GM18511 (cell line): ENCODE measurements at regions not wholly inside any gene's neighbourhood (a gene's known extent, or its start where the extent isn't known, plus 50 kb on each side); places are given as distances from the start of the nearest gene placed in this dataset.
"Not testable (repeated sequence)": the region's sequence is repeated elsewhere in the genome, so short reads cannot be mapped to it uniquely, and the experiment has no call there.

Experiments
- ATAC-seq: cut with Tn5 transposase; IDR thresholded peaks from one replicate; pipeline ENCODE4 v1.9.1; 2021; ENCODE audit warnings: mild to moderate bottlenecking, moderate library complexity; ENCODE audit not compliant: unreplicated experiment

DNA sequence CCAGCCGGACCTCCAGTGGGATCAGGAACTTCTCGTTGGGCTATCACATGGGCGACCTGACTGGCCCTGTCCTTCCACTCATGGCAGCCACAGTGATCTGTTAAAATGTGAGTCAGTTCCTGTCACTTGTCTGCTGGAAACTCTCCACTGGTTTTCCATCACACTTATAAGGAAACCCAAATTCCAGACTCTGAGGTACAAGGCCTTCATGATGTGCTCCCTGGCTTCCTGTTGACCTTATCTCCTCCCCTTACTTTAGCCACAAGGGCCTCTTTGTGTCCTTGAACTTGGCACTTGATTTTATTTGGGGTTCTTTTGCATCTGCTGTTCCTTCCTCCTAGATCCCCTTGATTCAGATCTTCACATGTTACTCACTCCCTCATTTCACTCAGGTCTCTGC, 96.8 kb downstream of the TENT5C start:
- ATAC-seq = no peak

DNA sequence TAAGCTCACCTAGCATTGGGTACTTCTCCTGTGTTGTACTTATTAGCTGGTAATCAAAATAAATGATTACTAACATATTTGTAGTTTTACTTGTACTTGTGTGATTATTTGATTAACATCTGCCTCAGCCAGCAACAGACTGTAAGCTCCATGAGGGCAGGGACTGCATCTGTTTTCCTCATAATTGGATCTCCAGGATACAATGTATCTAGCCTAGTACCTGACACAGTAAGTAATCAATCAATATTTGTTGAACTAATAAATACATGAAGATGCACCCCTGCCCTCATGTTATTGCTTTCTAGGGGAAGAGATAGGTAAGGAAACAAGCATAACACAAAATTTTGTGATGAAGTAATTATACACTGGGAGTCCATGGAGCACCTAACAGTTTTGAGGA, 101.5 kb downstream of the TENT5C start:
- ATAC-seq = no peak

DNA sequence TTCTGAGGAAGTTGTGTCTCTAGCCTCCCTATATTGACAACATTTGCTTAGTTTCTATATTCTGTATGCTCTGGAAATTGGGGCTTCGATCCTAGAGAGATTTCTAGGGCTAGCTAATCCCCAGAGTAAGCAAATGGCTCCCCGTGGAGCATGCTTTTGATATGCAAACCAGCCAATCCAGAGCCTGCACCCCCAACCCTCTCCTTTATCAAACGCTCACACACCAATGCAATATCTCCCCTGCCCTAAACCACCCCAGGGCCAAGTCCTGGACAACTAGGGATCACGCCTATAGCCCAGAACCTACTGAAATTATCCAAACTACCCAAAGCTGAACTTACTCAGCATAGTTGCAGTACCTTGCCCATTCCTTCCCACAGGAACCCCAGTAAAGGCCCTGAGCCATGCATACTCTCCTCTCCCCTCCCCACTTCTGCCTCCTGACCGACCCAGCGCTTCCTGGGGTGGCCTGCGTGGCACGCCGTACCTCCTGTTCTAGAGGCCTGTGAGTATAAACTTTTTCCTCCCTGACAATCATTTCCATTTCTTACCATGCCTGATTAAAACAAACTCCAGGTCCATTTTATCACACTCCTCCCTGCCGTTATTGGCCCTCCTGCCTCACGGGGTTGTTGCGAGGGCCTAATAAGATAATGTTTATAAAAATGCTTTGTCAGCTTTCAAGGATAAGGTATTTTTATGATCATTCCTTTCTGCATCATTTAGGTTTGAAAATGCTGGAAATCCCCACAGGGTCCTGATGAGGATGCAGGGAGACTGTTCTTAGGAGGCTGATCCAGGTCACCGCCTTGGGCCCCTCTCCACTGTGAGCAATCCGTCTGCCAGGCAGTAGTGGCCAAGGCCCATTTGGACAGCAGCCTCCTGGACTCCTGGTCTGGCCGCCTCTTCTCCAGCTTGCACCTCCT, 102.7 kb downstream of the TENT5C start:
- ATAC-seq = no peak

DNA sequence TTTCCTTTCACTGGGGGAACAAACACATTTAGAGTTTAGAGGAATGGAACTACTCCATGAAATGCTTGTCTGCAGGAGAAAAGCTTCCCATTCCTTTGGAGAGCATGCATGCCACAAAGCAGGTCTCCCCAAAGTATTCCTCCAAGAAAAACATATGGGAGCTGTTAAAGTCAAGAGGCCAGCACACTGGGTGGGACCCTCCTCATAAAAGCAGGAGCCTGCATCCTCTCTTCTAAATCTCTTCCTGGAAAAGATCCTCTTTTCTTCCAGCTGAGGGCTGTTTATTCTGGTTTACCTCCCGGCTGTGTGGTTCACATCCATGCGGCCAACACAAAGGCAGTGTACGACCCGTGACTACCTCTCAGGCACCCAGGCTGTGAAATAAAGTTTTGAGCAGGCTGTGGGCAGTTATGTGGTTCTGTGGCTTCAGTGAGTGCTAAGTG, 103.4 kb downstream of the TENT5C start:
- ATAC-seq = no peak

DNA sequence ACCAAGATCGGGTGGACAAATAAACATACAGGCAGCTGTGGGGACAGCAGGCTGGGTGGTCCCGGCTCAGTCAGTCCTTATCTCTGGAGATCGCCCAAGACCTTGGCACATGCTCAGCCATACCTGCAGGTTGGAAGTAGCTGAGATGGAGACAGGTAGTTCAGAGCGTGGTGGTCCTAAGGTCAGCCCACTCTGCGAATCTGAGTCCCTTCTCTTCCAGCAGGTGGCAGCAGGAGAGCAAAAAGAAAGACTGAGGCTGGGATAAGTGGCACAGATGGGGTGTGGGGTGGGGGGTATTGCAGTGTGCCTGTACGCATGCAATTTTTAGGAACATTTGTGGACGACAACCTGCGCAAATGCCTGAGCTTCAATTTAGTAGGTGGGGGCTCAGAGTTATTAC, 104.9 kb downstream of the TENT5C start:
- no peak for ATAC-seq

DNA sequence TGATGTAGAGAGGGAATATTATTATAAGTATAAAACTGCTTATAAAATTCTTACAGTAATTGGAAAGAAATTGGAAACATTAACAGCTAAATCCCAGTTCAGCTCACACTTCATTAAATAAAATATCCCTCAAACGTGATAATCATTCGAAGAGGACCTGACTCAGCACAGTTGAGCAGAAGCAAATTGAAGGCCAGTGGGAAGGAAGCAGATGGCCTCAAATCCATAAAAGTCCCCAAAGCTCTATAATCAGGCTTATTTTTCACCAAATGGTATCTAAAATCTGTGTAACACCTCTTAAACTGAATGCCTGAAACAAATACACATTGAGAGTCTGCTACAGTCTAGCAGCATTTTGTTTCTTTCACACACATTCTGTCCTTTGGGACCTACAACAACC, 106.8 kb downstream of the TENT5C start:
- no peak for ATAC-seq

DNA sequence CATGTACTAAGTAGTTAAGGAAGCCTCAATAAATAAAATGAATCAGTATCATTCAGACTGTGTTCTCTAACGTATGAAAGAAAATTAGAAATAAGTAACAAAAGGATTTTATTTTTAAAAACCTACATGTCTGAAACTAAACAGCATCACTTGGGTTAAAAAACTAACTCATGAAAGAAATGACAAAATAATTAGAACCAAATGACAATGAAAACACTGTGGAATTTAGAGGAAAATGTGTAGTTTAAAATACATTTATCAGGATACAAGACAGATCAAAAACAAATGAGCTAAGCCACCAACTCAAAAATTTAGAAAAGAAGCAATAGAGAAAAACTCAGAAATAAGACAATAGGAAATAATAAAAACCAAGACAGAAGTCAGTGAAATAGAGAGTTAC, 108.7 kb downstream of the TENT5C start:
- no peak for ATAC-seq

DNA sequence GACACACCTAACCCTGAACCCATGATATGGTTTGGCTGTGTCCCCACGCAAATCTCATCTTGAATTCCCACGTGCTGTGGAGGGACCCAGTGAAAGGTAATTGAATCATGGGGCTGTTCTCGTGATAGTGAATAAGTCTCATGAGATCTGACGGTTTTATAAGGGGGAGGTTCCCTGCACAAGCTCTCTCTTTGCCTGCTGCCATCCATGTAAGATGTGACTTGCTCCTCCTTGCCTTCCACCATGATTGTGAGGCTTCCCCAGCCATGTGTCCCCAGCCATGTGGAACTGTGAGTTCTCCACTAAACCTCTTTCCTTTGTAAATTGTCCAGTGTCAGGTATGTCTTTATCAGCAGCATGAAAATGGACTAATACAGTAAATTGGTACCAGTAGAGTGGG, 110.2 kb downstream of the TENT5C start:
- not testable (repeated sequence) for ATAC-seq

DNA sequence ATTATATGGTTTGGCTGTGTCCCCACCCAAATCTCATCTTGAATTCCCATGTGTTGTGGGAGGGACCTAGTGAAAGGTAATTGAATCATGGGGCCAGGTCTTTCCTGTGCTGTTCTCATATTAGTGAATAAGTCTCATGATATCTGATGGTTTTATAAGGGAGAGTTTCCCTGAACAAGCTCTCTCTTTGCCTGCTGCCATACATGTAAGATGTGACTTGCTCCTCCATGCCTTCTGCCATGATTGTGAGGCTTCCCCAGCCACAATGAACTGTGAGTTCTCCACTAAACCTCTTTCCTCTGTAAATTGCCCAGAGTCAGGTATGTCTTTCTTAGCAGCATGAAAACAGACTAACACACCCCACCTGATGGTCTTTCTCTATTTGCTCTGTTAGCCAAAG, 112.1 kb downstream of the TENT5C start:
- ATAC-seq = not testable (repeated sequence)

DNA sequence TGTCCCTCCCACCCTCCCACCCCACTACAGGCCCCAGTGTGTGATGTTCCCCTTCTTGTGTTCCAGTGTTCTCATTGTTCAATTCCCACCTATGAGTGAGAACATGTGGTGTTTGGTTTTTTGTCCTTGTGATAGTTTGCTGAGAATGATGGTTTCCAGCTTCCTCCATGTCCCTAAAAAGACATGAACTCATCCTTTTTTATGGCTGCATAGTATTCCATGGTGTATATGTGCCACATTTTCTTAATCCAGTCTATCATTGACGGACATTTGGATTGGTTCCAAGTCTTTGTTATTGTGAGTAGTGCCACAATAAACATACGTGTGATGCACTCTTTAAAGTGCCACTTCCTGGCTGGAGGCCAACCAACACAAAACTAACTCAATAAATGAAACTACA, 112.7 kb downstream of the TENT5C start:
- not testable (repeated sequence) for ATAC-seq

DNA sequence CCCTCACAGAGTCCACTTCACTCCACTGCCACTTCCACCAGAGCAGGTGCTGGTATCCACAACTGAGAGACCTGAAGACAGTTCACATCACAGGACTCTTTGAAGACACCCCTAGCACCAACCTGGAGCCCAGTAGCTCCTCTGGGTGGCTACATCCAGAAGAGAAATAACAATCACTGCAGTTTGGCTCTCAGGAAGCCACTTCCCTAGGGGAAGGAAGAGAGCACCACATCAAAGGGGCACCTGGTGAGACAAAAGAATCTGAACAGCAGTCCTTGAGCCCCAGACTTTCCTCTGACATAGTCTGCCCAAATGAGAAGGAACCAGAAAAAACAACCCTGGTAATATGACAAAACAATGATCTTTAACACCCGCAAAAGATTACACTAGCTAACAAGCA, 113.2 kb downstream of the TENT5C start:
- no peak for ATAC-seq

DNA sequence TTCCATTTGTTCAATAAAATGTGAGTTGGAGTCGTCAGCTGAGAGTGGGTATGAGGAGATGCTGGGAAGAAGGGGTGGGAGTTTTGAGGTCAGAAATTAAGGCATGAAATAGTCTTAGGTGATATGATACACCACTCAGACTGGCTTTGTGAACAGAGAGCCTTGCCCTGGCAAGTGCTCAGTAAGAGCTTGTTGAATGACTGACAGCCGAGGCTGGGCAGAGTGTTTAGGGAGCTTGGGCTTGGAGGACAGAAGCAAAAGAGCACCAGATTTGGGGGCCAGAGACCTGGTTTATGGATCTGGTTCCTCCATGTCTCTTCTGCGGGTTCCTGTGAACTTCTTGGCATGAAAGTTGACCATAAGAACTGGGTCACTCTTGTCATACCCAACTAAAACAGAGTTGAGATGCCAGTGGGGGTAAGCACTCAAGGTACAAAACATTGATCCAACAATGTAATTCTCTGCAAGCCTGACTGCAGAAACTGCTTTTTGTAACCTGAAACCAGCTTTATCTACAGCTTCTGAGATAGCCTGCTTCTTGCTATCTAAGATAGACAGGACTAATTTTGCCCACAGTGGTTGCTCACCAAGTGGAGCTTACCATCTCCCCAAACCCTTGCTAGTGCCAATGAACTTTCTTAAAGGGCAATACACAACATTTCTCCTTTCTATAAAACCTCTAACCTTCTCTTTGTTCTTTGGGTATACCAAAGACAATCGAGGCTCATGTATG, 126.4 kb downstream of the TENT5C start:
- ATAC-seq = no peak

DNA sequence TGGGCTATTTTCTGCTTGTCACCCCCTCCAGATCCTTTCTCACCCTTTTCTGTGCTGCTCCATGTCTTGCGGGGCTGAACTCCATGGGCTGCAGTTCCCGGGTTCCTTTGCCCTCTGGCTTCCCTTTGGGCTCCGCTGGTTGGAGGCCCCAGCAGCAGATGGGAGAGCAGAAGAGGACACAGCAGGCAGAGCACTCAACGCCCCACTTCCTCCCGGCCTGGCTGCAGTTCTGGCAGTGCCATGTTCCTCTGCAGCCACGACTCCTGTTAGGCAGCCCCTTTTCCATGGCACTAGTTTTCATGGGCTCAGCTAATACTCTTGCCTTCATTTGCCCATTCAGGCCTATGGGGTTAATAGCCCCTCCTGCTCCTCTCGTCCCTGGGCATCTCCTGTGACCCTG, 127.1 kb downstream of the TENT5C start:
- no peak for ATAC-seq

DNA sequence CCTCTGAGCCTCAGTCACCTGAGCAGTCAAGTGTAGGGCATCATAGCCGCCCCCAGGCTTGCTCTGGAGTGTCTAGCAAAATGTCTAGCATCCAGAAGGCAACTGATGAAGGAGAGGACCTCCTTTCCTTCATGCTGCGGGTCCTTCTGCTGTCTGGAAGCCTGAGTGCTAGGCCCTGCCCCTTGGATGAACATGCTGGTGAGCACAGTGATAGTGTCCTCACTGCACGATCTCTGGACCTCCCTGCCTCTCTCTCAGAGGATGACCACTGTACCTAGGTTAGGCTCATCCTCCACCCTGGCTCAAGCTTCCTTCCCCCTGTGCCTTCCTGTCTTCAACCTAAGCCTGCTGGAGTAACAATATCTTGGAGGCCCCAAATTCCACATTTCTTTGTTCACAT, 128.6 kb downstream of the TENT5C start:
- no peak for ATAC-seq

DNA sequence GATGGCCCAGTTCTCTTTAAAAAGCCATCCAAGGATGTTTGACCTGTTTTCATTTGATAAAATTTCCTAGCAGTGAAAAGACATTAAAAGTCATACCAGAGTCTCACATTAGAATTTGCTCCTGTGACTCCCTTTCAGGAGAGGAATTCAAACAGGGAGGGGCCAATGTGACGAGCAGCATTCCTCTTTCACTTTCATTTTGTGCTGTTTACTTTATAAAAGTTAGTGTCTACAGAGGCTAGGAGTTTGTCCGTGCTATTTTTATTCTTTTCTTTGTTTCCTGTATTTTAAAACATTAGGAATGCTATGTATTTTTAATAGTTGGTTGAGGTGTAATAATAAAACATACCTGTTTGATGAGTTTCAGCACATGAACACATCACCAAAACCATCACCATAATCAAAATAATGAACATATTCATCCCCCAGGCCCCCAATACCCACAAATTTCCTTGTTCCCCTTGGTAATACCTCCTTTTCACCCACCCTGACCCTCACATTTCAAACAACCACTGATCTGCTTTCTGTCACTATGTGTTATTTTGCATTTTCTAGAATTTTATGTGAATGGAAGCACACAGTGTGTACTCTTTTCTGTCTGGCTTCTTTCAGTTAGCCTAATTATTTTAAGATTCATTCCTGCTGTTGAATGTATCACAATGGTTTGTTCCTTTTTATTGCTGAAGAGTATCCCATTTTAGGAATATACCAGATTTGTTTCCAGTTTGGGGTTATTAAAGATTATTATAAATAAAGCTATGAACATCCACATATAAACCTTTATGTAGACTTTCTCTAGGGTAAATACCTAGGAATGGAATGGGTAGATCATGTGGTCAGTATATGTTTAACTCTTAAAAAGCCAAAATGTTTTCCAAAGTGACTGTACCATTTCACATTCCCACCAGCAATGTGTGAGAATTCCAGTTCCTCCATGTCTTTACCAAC, 129.5 kb downstream of the TENT5C start:
- peak; percentile 69 for ATAC-seq

DNA sequence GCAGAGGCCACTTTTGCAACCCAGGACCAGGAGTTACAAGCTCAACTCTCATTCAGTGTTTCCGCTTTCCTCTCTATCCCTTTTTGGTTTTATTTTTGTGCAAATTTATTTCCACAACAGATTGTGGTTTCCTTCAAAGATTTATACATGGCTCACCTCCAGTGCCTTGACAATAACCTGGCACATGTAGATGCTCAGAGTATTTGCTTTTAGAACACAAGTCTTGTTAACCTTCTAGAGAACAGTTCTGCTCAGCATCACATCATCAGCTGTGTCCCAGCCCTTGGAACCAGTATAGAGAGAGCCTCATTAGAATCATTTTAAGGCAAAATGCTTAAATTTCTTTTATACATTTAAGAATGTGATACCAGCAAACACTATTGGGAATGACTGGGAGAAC, 133.7 kb downstream of the TENT5C start:
- ATAC-seq = no peak

DNA sequence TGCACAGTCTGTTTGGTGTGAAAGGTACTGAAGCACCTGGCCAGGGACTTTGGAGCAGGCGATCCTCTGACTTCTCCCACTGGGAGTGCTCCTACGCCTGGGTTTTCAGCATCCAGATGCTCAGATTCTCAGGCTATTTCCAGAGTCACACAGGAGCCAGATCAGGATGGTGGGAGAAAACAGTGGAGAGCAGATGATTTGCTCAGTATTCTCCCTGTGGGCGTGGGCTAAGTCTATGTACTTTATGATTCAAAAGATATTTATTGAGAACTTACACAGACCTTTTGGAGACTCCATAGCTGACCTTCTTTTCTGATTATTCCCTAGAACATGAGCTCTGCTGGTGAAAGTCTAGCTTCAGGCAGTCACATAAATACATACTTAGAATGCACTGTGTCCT, 134.6 kb downstream of the TENT5C start:
- no peak for ATAC-seq

DNA sequence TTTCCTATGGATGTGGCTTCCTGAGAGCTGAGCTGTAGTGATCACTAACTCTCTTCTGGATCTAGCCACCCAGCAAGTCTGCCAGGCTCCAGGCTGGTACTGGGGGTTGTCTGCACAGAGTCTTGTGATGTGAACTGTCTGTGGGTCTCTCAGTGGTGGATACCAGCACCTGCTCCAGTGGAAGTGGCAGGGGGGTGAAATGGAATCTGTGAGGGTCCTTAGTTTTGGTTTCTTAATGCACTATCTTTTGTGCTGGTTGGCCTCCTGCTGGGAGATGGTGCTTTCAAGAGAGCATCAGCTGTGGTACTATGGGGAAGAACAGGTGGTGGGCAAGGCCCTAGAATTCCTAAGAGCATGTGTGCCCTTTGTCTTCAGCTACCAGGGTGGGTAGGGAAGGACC, 140.7 kb downstream of the TENT5C start:
- ATAC-seq = not testable (repeated sequence)

DNA sequence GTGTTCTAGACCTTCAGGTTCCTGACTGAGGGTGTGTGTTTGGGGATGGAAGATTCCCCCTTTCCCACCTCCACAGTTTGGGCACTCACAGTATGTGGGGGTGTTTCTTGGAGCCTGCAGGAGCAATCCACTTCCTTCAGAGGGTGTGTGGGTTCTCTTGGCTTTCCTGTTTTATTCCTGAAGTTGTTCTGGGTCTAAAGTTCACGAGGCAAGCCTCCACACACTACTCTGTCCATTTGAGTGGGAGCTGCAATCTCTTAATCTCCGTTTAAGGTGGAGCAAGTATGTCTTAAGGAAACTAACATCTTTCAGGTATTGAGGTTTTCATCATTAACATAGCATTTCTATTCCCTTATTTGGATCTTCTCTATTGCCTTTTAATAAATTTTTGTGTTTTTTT, 141.8 kb downstream of the TENT5C start:
- ATAC-seq = no peak

DNA sequence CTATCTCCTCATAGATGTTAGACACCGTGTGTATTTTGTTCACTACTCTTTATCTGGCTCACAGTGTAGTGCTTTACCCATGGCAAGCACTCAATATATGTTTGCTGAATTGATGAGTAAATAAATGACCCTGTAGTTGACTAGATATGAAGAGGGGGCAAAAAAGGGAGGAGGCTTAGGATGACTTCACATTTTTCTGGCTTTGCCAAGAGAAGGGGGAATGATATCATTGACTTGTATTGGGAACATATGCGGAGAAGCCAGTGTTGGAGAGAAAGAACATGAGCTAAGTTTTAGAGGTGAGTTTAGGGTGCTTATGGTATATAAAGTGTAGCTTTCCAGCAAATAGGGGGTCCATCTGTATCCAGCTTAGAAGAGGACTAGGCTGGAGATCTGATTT, 145.5 kb downstream of the TENT5C start:
- no peak for ATAC-seq

DNA sequence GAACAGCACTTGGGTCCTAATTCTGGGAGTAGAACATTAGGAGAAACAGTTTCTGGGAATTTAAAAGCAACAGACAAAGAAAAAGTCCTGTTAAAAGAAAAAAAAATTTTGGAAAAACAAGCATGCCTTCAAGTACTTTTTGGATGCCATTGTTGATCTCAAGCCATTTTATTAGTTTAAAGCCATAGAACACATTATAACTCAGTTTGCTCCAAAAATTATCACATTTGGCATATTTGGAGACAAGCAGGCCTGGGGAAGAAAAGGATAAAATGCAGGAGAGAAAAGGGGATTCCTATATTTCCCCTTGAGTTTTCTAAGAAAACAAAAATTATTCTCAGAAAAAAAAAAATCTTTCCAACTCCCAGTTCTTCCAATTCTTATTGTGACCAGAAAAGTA, 146.8 kb downstream of the TENT5C start:
- no peak for ATAC-seq
